Adrenal gland (tissue), 9 donors: ENCODE measurements at regions not wholly inside any gene's neighbourhood (a gene's known extent, or its start where the extent isn't known, plus 50 kb on each side); places are given as distances from the start of the nearest gene placed in this dataset.

Experiments
- DNase-seq, 7 donors: peaks; one replicate each; pipeline ENCODE4 v3.0.0-alpha.2; 2019 to 2020
- H3K27ac ChIP-seq, 5 donors: fragments of 200-600 bp; sonication (generic) in 4 of 5; 1 replicate in 3 of 5; 2 replicates in 2 of 5; pipeline versions ENCODE4 v1.5.1 to v1.8.0; 2016 to 2020; ENCODE audit warnings: mild to moderate bottlenecking in 1 of 5
- H3K27me3 ChIP-seq: fragments of 200-600 bp; 2 replicates; pipeline ENCODE4 v1.8.0; 2021
- H3K36me3 ChIP-seq, 2 donors: fragments of 200-600 bp; replicated peaks in 1 of 2; 1 replicate in 1 of 2; 2 replicates in 1 of 2; pipeline versions ENCODE4 v1.5.1 to v1.8.0; 2018 to 2022
- H3K4me1 ChIP-seq, 2 donors: fragments of 200-600 bp; replicated peaks in 1 of 2; 1 replicate in 1 of 2; 2 replicates in 1 of 2; pipeline versions ENCODE4 v1.5.1 to v1.8.0; 2018 to 2021
- H3K4me3 ChIP-seq, 4 donors: fragments of 200-600 bp; sonication (generic) in 3 of 4; one replicate each; pipeline ENCODE4 v1.5.1; 2016 to 2018
- H3K9me3 ChIP-seq, 3 donors: fragments of 200-600 bp; sonication (generic) in 1 of 3; replicated peaks in 1 of 3; 1 replicate in 2 of 3; 2 replicates in 1 of 3; pipeline versions ENCODE4 v1.5.1 to v1.8.0; 2016 to 2021
- POLR2A ChIP-seq, 2 donors: fragments of 450-650 bp; IDR thresholded peaks; one replicate each; pipeline ENCODE4 v1.6.1; 2017; ENCODE audit warnings: antibody characterized with exemption in 2 of 2, mild to moderate bottlenecking in 2 of 2, moderate library complexity in 1 of 2
- WGBS, 4 donors: extraction: QIAGEN DNeasy Blood & Tissue Kit in 2 of 4; methylation state at CpG; one replicate each; pipeline versions ENCODE4 v1.1.5 to v1.1.7; 2013 to 2017; 5-methylcytosine and 5-hydroxymethylcytosine counted together
- intact Hi-C, 2 donors: fragments of 100-400 bp; cut with DNase I; formaldehyde crosslinking; loops; one replicate each; pipeline versions ENCODE4 v1.14.1 to v1.15.0; 2022 to 2023
- TF ChIP-seq, protein P1 (sequence below), 6 experiments: fragments of 450-650 bp in 4 of 6; fragments of 200-600 bp in 2 of 6; sonication (generic) in 1 of 6; IDR thresholded peaks; 1 replicate in 5 of 6; 2 replicates in 1 of 6; pipeline versions ENCODE4 v1.5.1 to v1.8.0; 2016 to 2021; ENCODE audit warnings: antibody characterized with exemption in 6 of 6, mild to moderate bottlenecking in 2 of 6, moderate library complexity in 1 of 6
- donor health status: healthy with polysubstance abuse.
- donor health status: Bipolar disorder and iron deficiency.
- donor health status: DM: yes; HTN: yes; CAD: no.
- donor health status: DM: no; HTN: no; CAD: no.
- donor health status: DM: no; HTN: no; CAD: no.

DNA sequence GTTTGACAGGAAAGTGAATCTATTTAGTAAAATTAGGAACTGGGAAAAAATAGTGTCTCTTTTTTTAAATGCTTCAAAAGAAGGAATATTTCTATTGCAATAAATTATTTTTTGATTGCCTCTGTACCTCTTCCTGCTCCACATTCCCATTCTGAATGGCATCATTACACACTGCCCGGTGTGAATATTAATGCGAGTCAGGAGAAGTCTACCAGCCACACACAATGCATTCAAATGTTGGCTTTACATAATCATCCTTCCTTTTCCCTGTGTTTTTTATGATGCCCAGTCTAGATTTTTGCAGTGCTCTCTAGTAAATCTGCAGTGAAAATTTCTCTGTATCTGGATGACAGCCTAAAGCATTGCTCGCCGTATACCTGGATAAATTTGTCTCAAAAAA, 118.9 kb downstream of the SAMD5 start:
- 67 to 79% (median 70%) methylated on average over 4 of the region's 4 CpGs for WGBS, 4 donors
- intact Hi-C loops, result no loop called here

DNA sequence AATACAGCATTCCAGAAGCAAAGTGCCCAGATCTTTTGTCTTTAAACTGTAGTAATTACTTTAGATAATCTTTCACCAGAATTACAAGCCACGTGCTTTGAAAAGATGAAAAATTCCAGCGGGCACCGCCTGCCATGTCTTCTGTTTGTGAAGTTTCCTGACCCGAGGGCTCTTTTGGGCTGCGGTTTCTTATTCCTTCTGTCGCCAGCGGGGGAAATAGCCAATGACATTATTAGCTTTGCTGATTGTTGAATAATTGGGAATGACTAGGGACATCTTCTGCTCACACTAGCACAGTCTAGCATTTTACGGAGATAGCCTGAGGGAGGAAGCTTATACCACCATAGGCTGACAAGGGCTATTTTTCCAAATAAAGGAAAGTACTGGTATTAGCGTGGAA, 124.7 kb downstream of the SAMD5 start:
- intact Hi-C loops, result no loop called here
- 84 to 89% (median 86%) methylated on average over 9 of the region's 9 CpGs for WGBS, 4 donors

More for the DNA sequence above, 118.9 kb downstream of the SAMD5 start:
- Histone ChIP-seq H3K36me3 (no peaks in the 10 kb centered on the region), H3K4me3 (no peak overlapping the region), H3K4me1 (no peaks in the 10 kb centered on the region), H3K27me3 (no peaks in the 10 kb centered on the region), H3K9me3 (no peaks in the 10 kb centered on the region), H3K27ac (no peak overlapping the region)
- no peak for DNase-seq
- no peak for TF ChIP-seq POLR2A (IDR thresholded peaks at IDR 0.05)
- TF ChIP-seq, protein P1, sequence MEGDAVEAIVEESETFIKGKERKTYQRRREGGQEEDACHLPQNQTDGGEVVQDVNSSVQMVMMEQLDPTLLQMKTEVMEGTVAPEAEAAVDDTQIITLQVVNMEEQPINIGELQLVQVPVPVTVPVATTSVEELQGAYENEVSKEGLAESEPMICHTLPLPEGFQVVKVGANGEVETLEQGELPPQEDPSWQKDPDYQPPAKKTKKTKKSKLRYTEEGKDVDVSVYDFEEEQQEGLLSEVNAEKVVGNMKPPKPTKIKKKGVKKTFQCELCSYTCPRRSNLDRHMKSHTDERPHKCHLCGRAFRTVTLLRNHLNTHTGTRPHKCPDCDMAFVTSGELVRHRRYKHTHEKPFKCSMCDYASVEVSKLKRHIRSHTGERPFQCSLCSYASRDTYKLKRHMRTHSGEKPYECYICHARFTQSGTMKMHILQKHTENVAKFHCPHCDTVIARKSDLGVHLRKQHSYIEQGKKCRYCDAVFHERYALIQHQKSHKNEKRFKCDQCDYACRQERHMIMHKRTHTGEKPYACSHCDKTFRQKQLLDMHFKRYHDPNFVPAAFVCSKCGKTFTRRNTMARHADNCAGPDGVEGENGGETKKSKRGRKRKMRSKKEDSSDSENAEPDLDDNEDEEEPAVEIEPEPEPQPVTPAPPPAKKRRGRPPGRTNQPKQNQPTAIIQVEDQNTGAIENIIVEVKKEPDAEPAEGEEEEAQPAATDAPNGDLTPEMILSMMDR (IDR thresholded peaks at IDR 0.05), result no peak

DNA sequence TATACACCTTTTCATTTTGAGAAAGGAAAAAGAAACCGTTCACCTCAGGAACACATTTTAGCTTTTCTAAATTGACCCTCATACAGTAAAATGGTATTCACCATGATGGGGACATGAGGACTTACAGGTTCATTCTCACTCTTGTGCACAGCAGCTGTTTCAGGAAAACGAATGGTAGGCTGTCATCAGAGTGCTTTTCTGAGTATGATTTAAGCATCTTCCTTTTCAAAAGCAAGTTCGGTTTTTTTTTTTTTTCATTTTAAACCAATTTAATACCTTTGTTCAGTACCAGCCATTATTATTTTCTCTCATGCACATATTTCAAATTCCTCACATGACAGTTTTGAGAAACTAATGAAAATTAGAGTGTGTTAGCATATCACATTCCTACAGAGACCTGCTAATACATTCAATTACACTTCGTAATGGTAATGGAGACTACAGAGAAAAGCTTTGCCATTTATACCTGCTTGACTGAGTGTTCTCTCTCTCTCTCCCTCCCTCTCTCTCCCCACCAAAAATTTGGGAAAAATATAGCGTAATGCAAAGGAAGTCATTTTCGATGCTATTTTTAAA, 129.2 kb downstream of the SAMD5 start:
- intact Hi-C loops, result no loop called here
- 67 to 73% (median 70%) methylated on average over 6 of the region's 6 CpGs for WGBS, 4 donors
- Histone ChIP-seq H3K4me3 (no peak overlapping the region), H3K27ac (no peak overlapping the region), H3K9me3 (no peaks in the 10 kb centered on the region), H3K4me1 (no peaks in the 10 kb centered on the region), H3K27me3 (no peaks in the 10 kb centered on the region), H3K36me3 (no peaks in the 10 kb centered on the region)
- no peak for DNase-seq
- no peak for TF ChIP-seq POLR2A (IDR thresholded peaks at IDR 0.05)
- TF ChIP-seq, protein P1 (IDR thresholded peaks at IDR 0.05), result no peak

More for the DNA sequence above, 124.7 kb downstream of the SAMD5 start:
- no peak for DNase-seq
- Histone ChIP-seq H3K27ac (no peak overlapping the region), H3K27me3 (no peaks in the 10 kb centered on the region), H3K9me3 (no peaks in the 10 kb centered on the region), H3K4me3 (no peak overlapping the region), H3K4me1 (no peaks in the 10 kb centered on the region), H3K36me3 (no peaks in the 10 kb centered on the region)
- no peak for TF ChIP-seq POLR2A (IDR thresholded peaks at IDR 0.05)
- TF ChIP-seq, protein P1 (IDR thresholded peaks at IDR 0.05), result no peak

DNA sequence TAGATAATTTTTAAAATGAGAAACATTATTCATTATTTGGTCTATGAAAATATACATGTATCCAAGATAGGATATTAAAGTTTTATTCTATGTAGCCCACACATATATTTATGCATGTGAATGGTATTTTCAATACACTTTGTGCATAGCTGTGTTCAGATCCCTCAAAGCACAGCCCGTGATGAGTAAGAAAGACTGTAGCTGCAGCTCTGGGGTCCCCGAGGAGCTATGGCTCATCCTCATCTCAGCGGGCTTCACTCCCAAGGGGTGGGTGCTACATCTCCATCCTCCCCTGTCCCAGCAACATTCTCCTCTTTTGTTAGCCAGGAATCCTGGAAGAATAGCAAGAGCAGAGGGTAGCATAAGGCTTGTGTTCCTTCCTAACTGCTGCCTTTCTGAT, 130.8 kb downstream of the SAMD5 start:
- 66 to 76% (median 68%) methylated on average over 3 of the region's 3 CpGs for WGBS, 4 donors
- no peaks in the 10 kb centered on the region for H3K36me3 ChIP-seq
- no peaks in the 10 kb centered on the region for H3K9me3 ChIP-seq
- intact Hi-C loops, result no loop called here
- H3K4me1 ChIP-seq, result no peaks in the 10 kb centered on the region
- no peak overlapping the region for H3K27ac ChIP-seq
- DNase-seq, result no peak
- no peaks in the 10 kb centered on the region for H3K27me3 ChIP-seq
- H3K4me3 ChIP-seq, result no peak overlapping the region
- TF ChIP-seq, protein P1 (IDR thresholded peaks at IDR 0.05), result no peak
- no peak for TF ChIP-seq POLR2A (IDR thresholded peaks at IDR 0.05)
